ENCODE measurements at regions not wholly inside any gene's neighbourhood (a gene's known extent, or its start where the extent isn't known, plus 50 kb on each side); places are given as distances from the start of the nearest gene placed in this dataset.
"Not testable (repeated sequence)": the region's sequence is repeated elsewhere in the genome, so short reads cannot be mapped to it uniquely, and the experiment has no call there.

GRCh38 chr1:185648858-185649589, 85.2 kb upstream of the HMCN1 start:
- H3F3A ChIP-seq (ENCODE audit: insufficient read depth, low read length) = no peaks in the 10 kb centered on the region
- no peak overlapping the region for H3K4me3 ChIP-seq (ENCODE audit: low read depth, low read length, poor library complexity, severe bottlenecking)
- H3K9ac ChIP-seq (ENCODE audit: low read length) = no peak overlapping the region
- H3K9me3 ChIP-seq (ENCODE audit: low read length) = no peaks in the 10 kb centered on the region; the same call in 1 of the 2 replicates
- H3K27me3 ChIP-seq (ENCODE audit: insufficient read depth, low read length) = no peaks in the 10 kb centered on the region
- TF ChIP-seq CTCF (IDR thresholded peaks at IDR 0.05; ENCODE audit: low read length) (no peak), EZH2 (IDR thresholded peaks at IDR 0.05; ENCODE audit: borderline replicate concordance, low read length) (no peak)
- no peaks in the 10 kb centered on the region for H4K20me1 ChIP-seq (ENCODE audit: insufficient read depth, low read length)
- H3K9me2 ChIP-seq (ENCODE audit: low read depth, low read length) = no peaks in the 10 kb centered on the region
- H3K79me2 ChIP-seq (ENCODE audit: insufficient read depth, low read length) = no peaks in the 10 kb centered on the region
- no peak overlapping the region for H2AFZ ChIP-seq (ENCODE audit: low read length)
- H3K36me3 ChIP-seq (ENCODE audit: insufficient read depth, low read length) = no peaks in the 10 kb centered on the region
- no peak overlapping the region for H3K4me2 ChIP-seq (ENCODE audit: low read length)
- H3K27ac ChIP-seq (ENCODE audit: low read depth, low read length, poor library complexity, severe bottlenecking) = no peak overlapping the region
- H3K4me1 ChIP-seq (ENCODE audit: insufficient read depth, low read length, severe bottlenecking) = no peaks in the 10 kb centered on the region

- not testable (repeated sequence) for H3K79me2 ChIP-seq (ENCODE audit: insufficient read depth, low read length); H3K4me1 ChIP-seq (ENCODE audit: insufficient read depth, low read length, severe bottlenecking); H2AFZ ChIP-seq (ENCODE audit: low read length); H3K4me2 ChIP-seq (ENCODE audit: low read length); H3K36me3 ChIP-seq (ENCODE audit: insufficient read depth, low read length); H3K9me3 ChIP-seq (ENCODE audit: low read length); H3K27me3 ChIP-seq (ENCODE audit: insufficient read depth, low read length); H3F3A ChIP-seq (ENCODE audit: insufficient read depth, low read length); H3K9me2 ChIP-seq (ENCODE audit: low read depth, low read length); H3K4me3 ChIP-seq (ENCODE audit: low read depth, low read length, poor library complexity, severe bottlenecking); H3K9ac ChIP-seq (ENCODE audit: low read length); H4K20me1 ChIP-seq (ENCODE audit: insufficient read depth, low read length); H3K27ac ChIP-seq (ENCODE audit: low read depth, low read length, poor library complexity, severe bottlenecking)
Observed at GRCh38 chr1:185647597-185648267, 86.5 kb upstream of the HMCN1 start.

DNA sequence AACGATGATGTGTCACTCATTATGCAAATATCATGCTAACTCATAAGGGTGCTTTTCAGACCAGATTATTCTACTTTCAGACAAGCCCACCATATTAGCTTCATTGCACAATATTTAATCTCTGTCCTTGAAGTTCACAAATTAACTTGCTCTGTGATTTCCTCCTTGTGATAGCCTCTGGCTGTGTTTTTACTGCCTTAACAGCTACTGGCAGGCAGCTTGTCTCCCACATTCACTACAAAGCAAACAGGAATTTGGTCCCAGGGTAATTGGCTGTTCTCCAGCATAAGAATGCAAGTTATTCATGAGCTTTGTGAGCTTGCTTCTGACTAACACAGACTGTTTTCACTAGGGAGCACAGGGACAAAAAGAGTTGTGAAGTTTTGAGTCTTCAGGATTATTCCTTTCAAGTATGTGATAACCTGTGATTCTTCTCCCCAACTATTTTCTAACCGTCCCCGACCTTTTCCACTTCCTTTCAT, 87.9 kb upstream of the HMCN1 start:
- H4K20me1 ChIP-seq (ENCODE audit: insufficient read depth, low read length) = no peaks in the 10 kb centered on the region
- no peak overlapping the region for H3K4me2 ChIP-seq (ENCODE audit: low read length)
- H3K79me2 ChIP-seq (ENCODE audit: insufficient read depth, low read length) = no peaks in the 10 kb centered on the region
- no peaks in the 10 kb centered on the region for H3K9me2 ChIP-seq (ENCODE audit: low read depth, low read length)
- no peaks in the 10 kb centered on the region for H3K36me3 ChIP-seq (ENCODE audit: insufficient read depth, low read length)
- H3K4me3 ChIP-seq (ENCODE audit: low read depth, low read length, poor library complexity, severe bottlenecking) = no peak overlapping the region
- no peak for TF ChIP-seq EZH2 (IDR thresholded peaks at IDR 0.05; ENCODE audit: borderline replicate concordance, low read length)
- TF ChIP-seq CTCF (IDR thresholded peaks at IDR 0.05; ENCODE audit: low read length) = no peak
- no peak overlapping the region for H3K9ac ChIP-seq (ENCODE audit: low read length)
- H3K4me1 ChIP-seq (ENCODE audit: insufficient read depth, low read length, severe bottlenecking) = no peaks in the 10 kb centered on the region
- no peak overlapping the region for H3K27ac ChIP-seq (ENCODE audit: low read depth, low read length, poor library complexity, severe bottlenecking)
- no peak overlapping the region for H2AFZ ChIP-seq (ENCODE audit: low read length)
- no peaks in the 10 kb centered on the region; the same call in 1 of the 2 replicates for H3K9me3 ChIP-seq (ENCODE audit: low read length)
- H3F3A ChIP-seq (ENCODE audit: insufficient read depth, low read length) = no peaks in the 10 kb centered on the region
- no peaks in the 10 kb centered on the region for H3K27me3 ChIP-seq (ENCODE audit: insufficient read depth, low read length)
